ENCODE measurements at regions not wholly inside any gene's neighbourhood (a gene's known extent, or its start where the extent isn't known, plus 50 kb on each side); places are given as distances from the start of the nearest gene placed in this dataset.

GRCh38 chr1:218886101-218886871, 287.4 kb upstream of the LYPLAL1 start (continued):
- no peak for TF ChIP-seq ZNF800 (CRISPR knock-in tag; IDR thresholded peaks at IDR 0.05)
- TF ChIP-seq BCL3 (CRISPR knock-in tag; IDR thresholded peaks at IDR 0.05) = no peak
- TF ChIP-seq NFAT5 (CRISPR knock-in tag; IDR thresholded peaks at IDR 0.05) = no peak
- no peak for TF ChIP-seq ATF5 (CRISPR knock-in tag; IDR thresholded peaks at IDR 0.05; ENCODE audit: low read depth)

Measured in HepG2 (cell line).